RPMI7951 (cell line): ENCODE measurements at regions not wholly inside any gene's neighbourhood (a gene's known extent, or its start where the extent isn't known, plus 50 kb on each side); places are given as distances from the start of the nearest gene placed in this dataset.

ENCODE experiments used
- DNase-seq: peaks from one replicate; pipeline ENCODE4 v3.0.0-alpha.2; 2012; ENCODE audit warnings: low read depth

GRCh38 chr22:27616033-27616432 lies 185.5 kb downstream of the MN1 start:
- no peak for DNase-seq

- DNase-seq, result no peak
Measured at GRCh38 chr22:27617214-27617881, 184.2 kb downstream of the MN1 start.

DNA sequence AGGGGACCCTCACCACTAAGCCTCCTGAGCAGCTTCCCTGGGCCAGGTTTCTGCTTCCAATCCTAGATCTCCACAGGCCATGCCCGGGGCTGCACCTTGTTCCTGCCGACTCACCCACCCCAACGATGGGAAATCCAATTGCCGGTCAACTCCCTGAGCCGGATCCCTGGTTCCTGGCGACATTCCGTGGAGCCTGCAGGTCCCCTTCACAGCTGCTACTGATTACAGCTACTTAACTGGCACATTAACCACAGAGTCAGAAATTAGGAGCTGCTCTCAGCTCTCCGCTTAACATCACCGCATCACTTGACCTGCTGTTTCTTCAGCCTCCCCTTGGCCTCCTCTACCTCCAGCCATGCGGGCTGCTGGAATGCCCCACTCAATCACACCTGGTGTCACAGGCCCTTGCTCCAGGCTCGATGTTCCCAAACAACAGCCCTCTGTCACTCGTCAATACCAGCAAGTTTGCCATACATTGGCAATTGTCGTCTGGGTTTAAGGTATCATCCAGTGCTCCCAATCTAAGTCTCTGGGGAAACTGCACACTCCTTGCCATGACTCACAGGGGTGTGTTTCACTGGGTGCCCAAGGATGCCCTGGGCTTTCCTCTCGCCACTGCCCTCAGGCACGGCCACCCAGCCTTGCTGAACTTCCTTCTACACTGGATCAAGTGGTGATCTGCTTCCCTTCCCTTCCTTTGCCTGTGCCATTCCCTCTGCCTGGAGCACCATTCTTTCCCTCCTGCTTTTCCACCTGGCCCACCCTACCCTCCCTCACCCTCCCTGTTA lies 181.0 kb downstream of the MN1 start:
- DNase-seq, result peak; percentile 56

GRCh38 chr22:27621486-27622070 lies 180.0 kb downstream of the MN1 start:
- DNase-seq, result no peak

DNA sequence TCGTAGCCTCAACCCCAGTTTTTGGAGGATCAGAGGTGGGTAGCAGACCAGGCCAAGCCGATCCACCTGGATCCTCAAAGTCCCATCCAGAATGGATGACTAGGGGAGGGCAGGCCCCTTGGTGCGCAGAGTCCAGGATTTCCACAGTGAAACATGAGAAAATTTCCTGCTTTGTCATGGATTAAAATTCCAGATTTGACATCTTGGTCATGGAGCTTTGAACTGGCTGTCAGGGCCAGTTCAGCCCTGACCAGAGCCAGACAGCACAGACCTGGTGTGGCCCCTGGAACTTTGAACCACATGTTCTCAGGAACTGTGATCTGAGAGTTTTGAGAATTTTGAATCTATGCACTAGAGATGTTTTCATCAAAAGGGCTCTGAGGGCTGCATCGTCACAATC lies 177.5 kb downstream of the MN1 start:
- no peak for DNase-seq

GRCh38 chr22:27624705-27625104 lies 176.9 kb downstream of the MN1 start:
- peak; percentile 45 for DNase-seq

- DNase-seq, result peak; percentile 54
Measured at GRCh38 chr22:27625769-27626674, 175.5 kb downstream of the MN1 start.

DNA sequence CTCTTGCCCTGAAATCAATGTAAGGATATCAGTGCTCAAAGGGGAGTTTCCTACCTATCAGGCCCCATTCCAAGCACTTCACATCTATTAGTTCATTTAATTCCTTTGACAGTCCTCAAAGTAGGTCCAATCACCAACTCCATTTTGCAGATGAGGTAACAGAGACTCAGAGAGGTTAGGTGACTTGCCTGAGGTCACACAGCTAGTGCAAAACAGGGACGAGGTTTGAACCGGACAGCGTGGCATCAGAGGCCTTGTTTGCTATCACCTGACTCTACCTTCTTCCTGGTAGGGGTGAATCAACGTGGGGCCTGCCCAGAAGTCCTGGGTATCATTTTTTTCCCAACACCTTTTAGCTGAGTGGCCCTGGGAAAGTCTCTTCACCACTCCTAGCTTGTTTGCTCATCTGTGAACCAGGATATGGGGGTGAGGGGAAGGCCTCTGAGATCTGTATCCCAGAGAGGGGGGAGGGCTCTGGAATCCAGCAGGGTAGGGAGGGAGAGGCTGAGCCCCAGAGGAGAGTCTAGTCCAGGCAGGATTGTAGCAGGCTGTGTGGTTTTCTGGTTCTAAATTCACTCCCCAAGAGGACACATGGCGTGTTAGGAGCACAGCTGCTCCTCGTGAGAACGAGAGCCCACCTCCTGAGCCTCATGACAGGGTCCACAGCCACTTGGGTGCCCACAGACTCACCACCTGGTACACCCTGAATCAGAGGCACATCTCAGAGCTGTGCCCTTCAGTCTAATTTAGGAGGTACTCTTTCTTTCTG lies 174.7 kb downstream of the MN1 start:
- DNase-seq, result no peak

DNA sequence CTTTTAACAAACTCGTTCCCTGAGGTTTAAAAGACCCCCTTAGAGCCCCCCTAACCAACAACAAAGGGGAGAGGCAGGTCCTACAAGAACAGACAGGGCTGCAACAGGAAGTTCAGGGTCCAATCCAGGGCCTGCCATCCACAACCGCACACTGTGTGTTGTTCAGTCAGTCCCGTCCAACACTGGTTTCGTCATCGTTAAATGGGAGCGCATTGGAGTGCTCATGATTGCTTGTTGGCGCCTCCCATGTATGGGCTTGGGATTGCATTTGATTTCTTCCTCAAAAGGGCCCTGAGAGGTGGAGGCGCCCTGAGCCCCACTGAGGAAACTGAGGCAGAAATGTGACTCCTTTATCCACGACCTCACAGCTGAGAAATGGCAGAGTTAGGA lies 174.1 kb downstream of the MN1 start:
- peak; percentile 37 for DNase-seq

DNA sequence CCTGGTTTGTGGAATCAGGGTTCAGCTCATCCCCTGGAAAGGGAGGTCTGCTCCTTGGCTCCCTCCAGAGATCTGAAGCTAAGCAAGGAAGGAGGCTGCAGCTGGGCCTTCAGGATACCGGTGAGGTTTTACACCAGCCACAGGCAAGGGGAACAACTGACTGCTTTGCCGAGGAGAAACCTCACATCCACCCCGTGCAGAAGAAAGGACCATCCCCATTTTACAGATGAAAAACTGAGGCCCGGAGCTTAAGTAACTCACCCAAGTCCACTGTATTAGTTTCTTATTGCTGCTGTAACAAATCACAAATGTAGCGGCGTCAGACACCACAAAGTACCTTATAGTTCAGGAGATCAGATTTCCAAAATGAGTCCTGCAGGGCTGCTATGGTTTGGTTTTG lies 173.7 kb downstream of the MN1 start:
- DNase-seq, result no peak

GRCh38 chr22:27628341-27628740 lies 173.2 kb downstream of the MN1 start:
- DNase-seq, result no peak

DNA sequence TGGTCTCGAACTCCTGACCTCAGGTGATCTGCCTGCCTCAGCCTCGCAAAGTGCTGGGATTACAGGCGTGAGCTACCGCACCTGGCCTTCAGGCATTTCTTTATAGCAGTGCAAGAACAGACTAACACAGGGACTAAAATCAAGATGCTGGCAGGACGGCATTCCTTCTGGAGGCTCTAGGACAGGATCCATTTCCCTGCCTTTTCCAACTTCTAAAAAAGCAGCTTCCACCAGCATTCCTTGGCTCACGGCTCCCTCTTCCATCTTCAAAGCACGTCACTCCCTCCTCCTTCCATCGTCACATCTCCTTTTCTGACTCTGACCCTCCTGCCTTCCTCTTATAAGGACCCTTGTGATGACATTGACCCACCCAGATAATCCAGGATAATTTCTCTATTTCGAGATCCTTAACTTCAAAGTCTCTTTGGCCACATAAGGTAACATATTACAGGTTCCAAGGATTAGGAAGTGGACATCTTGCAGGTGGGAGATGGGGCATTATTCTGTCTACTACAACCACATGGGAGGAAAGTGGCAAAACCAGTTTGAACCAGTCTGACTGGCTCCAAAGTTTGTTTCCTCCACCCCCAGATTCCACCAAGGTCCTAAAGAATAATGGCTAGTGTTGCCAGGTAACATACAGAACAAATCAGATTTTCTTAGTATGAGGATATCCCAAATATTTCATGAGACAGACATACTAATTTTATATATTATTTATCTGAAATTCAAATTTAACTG lies 172.5 kb downstream of the MN1 start:
- no peak for DNase-seq

- DNase-seq, result no peak
Measured at GRCh38 chr22:27629908-27630673, 171.5 kb downstream of the MN1 start.

GRCh38 chr22:27630754-27631153 lies 170.8 kb downstream of the MN1 start:
- no peak for DNase-seq

DNA sequence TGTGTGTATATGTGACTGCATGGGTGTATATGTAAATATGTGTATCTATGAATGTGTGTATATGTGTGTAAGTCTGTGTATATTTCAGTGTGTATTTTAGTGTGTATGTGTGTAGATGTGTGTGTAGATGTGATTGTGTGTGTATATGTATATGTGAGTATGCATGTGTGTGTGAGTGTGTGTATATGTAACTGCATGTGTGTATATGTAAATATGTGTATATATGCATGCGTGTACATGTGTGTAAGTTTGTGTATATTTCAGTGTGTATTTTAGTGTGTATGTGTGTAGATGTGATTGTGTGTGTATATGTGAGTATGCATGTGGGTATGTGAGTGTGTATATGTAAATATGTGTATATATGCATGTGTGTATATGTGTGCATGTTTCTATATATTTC lies 169.9 kb downstream of the MN1 start:
- DNase-seq, result no peak

DNA sequence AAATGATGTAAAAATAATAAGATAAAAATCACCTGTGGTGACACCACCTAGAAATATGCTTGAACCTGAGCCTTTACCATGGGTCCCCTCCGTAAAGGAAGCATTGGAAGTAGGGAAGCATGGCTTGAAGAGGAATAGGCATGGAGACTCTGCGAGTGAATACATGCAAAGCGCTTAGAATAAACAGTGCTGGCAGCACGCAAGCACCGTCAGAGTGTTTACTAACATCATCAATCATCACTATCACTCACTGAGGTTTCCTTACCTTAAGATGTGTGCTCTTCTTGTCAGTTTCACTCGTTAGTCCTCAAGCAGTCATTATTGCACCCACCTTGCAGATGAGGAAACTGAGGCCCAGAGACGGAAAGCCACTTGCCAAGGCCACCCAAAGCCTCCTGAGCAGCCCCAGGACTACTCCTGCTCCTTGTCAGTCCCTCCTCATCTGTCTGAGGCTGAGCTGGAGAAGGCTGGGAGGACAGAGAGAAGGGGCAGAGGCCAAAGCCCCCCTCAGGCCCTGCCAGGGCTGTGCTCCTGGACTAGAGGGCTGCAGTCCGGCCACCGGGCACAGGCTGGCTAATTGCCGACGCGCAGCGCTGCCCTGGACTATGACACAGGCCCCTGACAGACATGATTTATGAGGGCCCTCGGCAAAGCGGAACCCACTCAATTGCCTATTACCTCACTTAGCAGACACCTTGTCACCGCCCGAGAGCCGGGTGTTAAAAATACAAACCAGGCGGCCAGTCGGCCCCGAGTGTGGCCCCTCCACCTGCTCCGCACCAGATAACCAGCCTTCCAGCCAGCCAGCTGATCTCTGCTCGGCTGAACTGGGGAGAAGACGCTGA lies 168.9 kb downstream of the MN1 start:
- DNase-seq, result no peak

DNA sequence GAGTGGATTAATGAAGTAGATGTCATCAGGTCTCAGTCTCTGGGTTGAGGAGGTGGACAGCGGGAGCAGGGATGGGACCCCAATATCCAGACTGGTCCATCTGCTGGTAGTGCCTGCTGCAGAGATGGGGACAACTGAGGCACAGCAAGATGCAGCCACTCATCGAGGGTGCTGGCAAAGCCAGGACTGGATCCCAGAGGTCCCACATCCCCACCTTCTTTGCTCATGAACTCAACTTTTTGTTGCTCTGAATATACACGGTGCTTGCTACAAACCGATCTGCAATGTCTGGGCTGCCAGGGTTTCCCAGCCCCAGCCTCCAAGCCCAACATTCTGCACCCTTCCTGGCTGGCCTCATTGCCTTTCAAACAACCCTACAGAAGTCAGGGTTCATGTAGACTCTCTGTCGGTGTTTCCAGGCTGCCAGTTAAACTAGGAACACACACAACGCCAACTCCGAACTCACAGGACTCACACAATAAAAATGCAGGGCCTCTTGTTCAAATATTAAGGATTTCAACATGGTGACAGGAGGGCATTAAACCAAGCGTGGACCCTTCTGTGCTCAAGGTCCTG lies 168.2 kb downstream of the MN1 start:
- DNase-seq, result no peak

GRCh38 chr22:27634043-27634740 lies 167.4 kb downstream of the MN1 start:
- DNase-seq, result no peak
